H1 (cell line): ENCODE measurements at regions not wholly inside any gene's neighbourhood (a gene's known extent, or its start where the extent isn't known, plus 50 kb on each side); places are given as distances from the start of the nearest gene placed in this dataset.

Source experiments
- POU5F1 ChIP-seq: IDR thresholded peaks from 2 replicates; pipeline ENCODE4 v1.6.1; 2011; ENCODE audit warnings: low read depth, mild to moderate bottlenecking, low read length, moderate library complexity
- SP4 ChIP-seq: IDR thresholded peaks from 2 replicates; pipeline ENCODE4 v1.6.1; 2012; ENCODE audit warnings: low read length, inconsistent platforms
- TF ChIP-seq, protein P1 (sequence below), 3 experiments: IDR thresholded peaks; 1 replicate in 2 of 3; 2 replicates in 1 of 3; pipeline versions ENCODE4 v1.5.1 to v1.6.1; 2011; ENCODE audit warnings: low read length in 3 of 3, mild to moderate bottlenecking in 3 of 3, inconsistent platforms in 2 of 3, low read depth in 1 of 3, moderate library complexity in 1 of 3; ENCODE audit not compliant: insufficient read depth in 1 of 3; ENCODE audit errors: control extremely low read depth in 1 of 3

DNA sequence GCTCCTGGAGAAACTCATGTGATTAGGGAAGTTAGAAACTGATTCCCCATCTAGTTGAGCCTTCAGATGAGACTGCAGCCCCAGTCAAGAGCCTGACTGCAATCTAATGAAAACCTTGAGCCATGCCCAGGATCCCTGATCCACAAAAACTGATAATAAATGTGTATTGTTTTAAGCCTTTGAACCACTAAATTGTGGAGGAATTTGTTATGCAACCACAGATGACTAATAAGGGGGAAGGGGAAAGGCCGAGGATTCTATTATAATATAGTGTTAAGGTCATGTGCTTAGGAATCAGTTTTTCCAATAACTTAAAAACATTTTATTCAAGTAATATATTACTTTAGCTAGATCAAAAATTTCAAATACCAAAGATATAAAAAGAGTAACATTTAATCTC lies 52.8 kb upstream of the USP25 start:
- TF ChIP-seq, protein P1, sequence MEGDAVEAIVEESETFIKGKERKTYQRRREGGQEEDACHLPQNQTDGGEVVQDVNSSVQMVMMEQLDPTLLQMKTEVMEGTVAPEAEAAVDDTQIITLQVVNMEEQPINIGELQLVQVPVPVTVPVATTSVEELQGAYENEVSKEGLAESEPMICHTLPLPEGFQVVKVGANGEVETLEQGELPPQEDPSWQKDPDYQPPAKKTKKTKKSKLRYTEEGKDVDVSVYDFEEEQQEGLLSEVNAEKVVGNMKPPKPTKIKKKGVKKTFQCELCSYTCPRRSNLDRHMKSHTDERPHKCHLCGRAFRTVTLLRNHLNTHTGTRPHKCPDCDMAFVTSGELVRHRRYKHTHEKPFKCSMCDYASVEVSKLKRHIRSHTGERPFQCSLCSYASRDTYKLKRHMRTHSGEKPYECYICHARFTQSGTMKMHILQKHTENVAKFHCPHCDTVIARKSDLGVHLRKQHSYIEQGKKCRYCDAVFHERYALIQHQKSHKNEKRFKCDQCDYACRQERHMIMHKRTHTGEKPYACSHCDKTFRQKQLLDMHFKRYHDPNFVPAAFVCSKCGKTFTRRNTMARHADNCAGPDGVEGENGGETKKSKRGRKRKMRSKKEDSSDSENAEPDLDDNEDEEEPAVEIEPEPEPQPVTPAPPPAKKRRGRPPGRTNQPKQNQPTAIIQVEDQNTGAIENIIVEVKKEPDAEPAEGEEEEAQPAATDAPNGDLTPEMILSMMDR (IDR thresholded peaks at IDR 0.05; ENCODE audit: control extremely low read depth in 1 of 3, insufficient read depth in 1 of 3, low read depth in 1 of 3, low read length in 3 of 3), result no peak
- TF ChIP-seq POU5F1 (no peak), SP4 (no peak)
